ENCODE measurements at regions not wholly inside any gene's neighbourhood (a gene's known extent, or its start where the extent isn't known, plus 50 kb on each side); places are given as distances from the start of the nearest gene placed in this dataset.

GRCh38 chr10:113452146-113452845, 100.6 kb upstream of the HABP2 start:
- no peaks in the 10 kb centered on the region for H3K27me3 ChIP-seq (ENCODE audit: insufficient read depth, low read depth, low read length)
- no peaks in the 10 kb centered on the region for H3K9me3 ChIP-seq (ENCODE audit: low read length)
- no peak overlapping the region for H2AFZ ChIP-seq (ENCODE audit: low read depth, low read length)
- no peaks in the 10 kb centered on the region for H3K79me2 ChIP-seq (replicated peaks; ENCODE audit: insufficient read depth, low read length)
- H3K4me2 ChIP-seq (ENCODE audit: low read length), result no peak overlapping the region
- H3K9ac ChIP-seq (ENCODE audit: low read length), result no peak overlapping the region
- H4K20me1 ChIP-seq (ENCODE audit: insufficient read depth), result no peaks in the 10 kb centered on the region
- no peak overlapping the region for H3K27ac ChIP-seq (ENCODE audit: low read length)
- no peak for TF ChIP-seq POLR2AphosphoS5 (IDR thresholded peaks at IDR 0.05)
- TF ChIP-seq RAD21 (conservative IDR thresholded peaks at IDR 0.05), result no peak
- no peak for TF ChIP-seq EZH2 (IDR thresholded peaks at IDR 0.05; ENCODE audit: borderline replicate concordance, insufficient read depth, low read length, poor library complexity, severe bottlenecking)
- no peak overlapping the region for H3K4me3 ChIP-seq (ENCODE audit: low read length)
- no peaks in the 10 kb centered on the region for H3K36me3 ChIP-seq (ENCODE audit: insufficient read depth, low read length)
- H3F3A ChIP-seq (ENCODE audit: insufficient read depth, low read length, poor library complexity, severe bottlenecking), result no peaks in the 10 kb centered on the region
- no peaks in the 10 kb centered on the region for H3K9me2 ChIP-seq (ENCODE audit: insufficient read depth, low read length)

GRCh38 chr10:113453351-113453750, 99.5 kb upstream of the HABP2 start:
- no peak for TF ChIP-seq EP300 (conservative IDR thresholded peaks at IDR 0.05; ENCODE audit: poor library complexity, severe bottlenecking)
- TF ChIP-seq SMC3 (conservative IDR thresholded peaks at IDR 0.05; ENCODE audit: poor library complexity), result no peak
- TF ChIP-seq CTCF (IDR thresholded peaks at IDR 0.05; ENCODE audit: poor library complexity, severe bottlenecking), result no peak
- TF ChIP-seq TAF1 (IDR thresholded peaks at IDR 0.05; ENCODE audit: low read depth), result no peak
- TF ChIP-seq MXI1 (conservative IDR thresholded peaks at IDR 0.05; ENCODE audit: poor library complexity, severe bottlenecking), result no peak
- no peak for TF ChIP-seq EZH2 (IDR thresholded peaks at IDR 0.05; ENCODE audit: borderline replicate concordance, insufficient read depth, low read length, poor library complexity, severe bottlenecking)
- no peak for TF ChIP-seq POLR2AphosphoS5 (IDR thresholded peaks at IDR 0.05)
- TF ChIP-seq RAD21 (conservative IDR thresholded peaks at IDR 0.05), result no peak
- no peak for TF ChIP-seq REST (IDR thresholded peaks at IDR 0.05; ENCODE audit: borderline replicate concordance)
- no peaks in the 10 kb centered on the region for H3K36me3 ChIP-seq (ENCODE audit: insufficient read depth, low read length)
- H4K20me1 ChIP-seq (ENCODE audit: insufficient read depth), result no peaks in the 10 kb centered on the region
- H3K9me3 ChIP-seq (ENCODE audit: low read length), result no peaks in the 10 kb centered on the region
- H3K9me2 ChIP-seq (ENCODE audit: insufficient read depth, low read length), result no peaks in the 10 kb centered on the region
- no peaks in the 10 kb centered on the region for H3K79me2 ChIP-seq (replicated peaks; ENCODE audit: insufficient read depth, low read length)
- no peaks in the 10 kb centered on the region for H3K27me3 ChIP-seq (ENCODE audit: insufficient read depth, low read depth, low read length)
- no peak overlapping the region for H3K4me3 ChIP-seq (ENCODE audit: low read length)
- H3K9ac ChIP-seq (ENCODE audit: low read length), result no peak overlapping the region
- H3K4me2 ChIP-seq (ENCODE audit: low read length), result no peak overlapping the region
- no peaks in the 10 kb centered on the region for H3F3A ChIP-seq (ENCODE audit: insufficient read depth, low read length, poor library complexity, severe bottlenecking)
- no peak overlapping the region for H3K27ac ChIP-seq (ENCODE audit: low read length)
- H2AFZ ChIP-seq (ENCODE audit: low read depth, low read length), result no peak overlapping the region
